SH-SY5Y (cell line): ENCODE measurements at regions not wholly inside any gene's neighbourhood (a gene's known extent, or its start where the extent isn't known, plus 50 kb on each side); places are given as distances from the start of the nearest gene placed in this dataset.

Experiments used
- GATA2 ChIP-seq: IDR thresholded peaks from 2 replicates; pipeline ENCODE4 v1.6.1; 2011; ENCODE audit warnings: mild to moderate bottlenecking, low read depth, low read length
- GATA3 ChIP-seq: IDR thresholded peaks from 2 replicates; pipeline ENCODE4 v1.6.1; 2011; ENCODE audit warnings: low read depth, mild to moderate bottlenecking, low read length, moderate library complexity

DNA sequence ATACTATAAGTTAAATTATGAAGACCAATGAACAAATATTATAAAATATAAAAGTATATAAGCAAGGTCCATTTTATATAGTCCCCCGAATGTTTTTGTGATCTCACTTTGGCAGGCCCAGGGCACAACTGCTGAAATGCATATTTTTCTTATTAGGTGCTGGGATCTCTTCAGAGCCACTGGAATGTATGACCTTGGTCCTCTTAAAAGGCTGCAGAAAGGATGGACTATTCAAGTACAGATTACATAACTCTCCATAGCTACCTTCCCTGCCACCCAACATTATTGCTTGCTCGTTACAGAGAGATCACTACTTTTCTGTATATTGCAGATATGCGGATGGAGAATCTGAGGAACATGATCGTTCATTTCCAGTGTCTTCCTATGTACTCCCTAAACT, 925.6 kb upstream of the CELF4 start:
- TF ChIP-seq GATA3 = no peak
- TF ChIP-seq GATA2 = no peak
